Cerebellar cortex (tissue), 1 donor: ENCODE measurements at regions not wholly inside any gene's neighbourhood (a gene's known extent, or its start where the extent isn't known, plus 50 kb on each side); places are given as distances from the start of the nearest gene placed in this dataset.
"Not testable (repeated sequence)": the region's sequence is repeated elsewhere in the genome, so short reads cannot be mapped to it uniquely, and the experiment has no call there.

Source experiments
- DNase-seq: peaks from one replicate; pipeline ENCODE4 v3.0.0-alpha.2; 2015; ENCODE audit warnings: low spot score

- no peak for DNase-seq
These were observed 724.0 kb upstream of the ZNF608 start for GRCh38 chr5:125470280-125470902.

GRCh38 chr5:125476901-125477585, 730.6 kb upstream of the ZNF608 start:
- DNase-seq = no peak

GRCh38 chr5:125477586-125477975, 731.1 kb upstream of the ZNF608 start:
- no peak for DNase-seq

- DNase-seq = no peak
These were observed 732.2 kb upstream of the ZNF608 start for GRCh38 chr5:125478599-125478998.

- no peak for DNase-seq
These were observed 734.5 kb upstream of the ZNF608 start for GRCh38 chr5:125480911-125481310.

GRCh38 chr5:125481506-125482465, 735.3 kb upstream of the ZNF608 start:
- DNase-seq = peak; percentile 33

- DNase-seq = no peak
These were observed 737.2 kb upstream of the ZNF608 start for GRCh38 chr5:125483609-125484008.

GRCh38 chr5:125484272-125484741, 737.9 kb upstream of the ZNF608 start:
- peak; percentile 27 for DNase-seq

GRCh38 chr5:125484742-125485641, 738.6 kb upstream of the ZNF608 start:
- peak; percentile 72 for DNase-seq

- no peak for DNase-seq
These were observed 739.3 kb upstream of the ZNF608 start for GRCh38 chr5:125485771-125486170.

- DNase-seq = no peak
These were observed 740.2 kb upstream of the ZNF608 start for GRCh38 chr5:125486634-125487033.

GRCh38 chr5:125487231-125487630, 740.8 kb upstream of the ZNF608 start:
- no peak for DNase-seq

- not testable (repeated sequence) for DNase-seq
These were observed 741.2 kb upstream of the ZNF608 start for GRCh38 chr5:125487652-125488051.

- no peak for DNase-seq
These were observed 742.7 kb upstream of the ZNF608 start for GRCh38 chr5:125489146-125489545.

GRCh38 chr5:125491986-125492492, 745.6 kb upstream of the ZNF608 start:
- DNase-seq = no peak

- DNase-seq = no peak
These were observed 746.5 kb upstream of the ZNF608 start for GRCh38 chr5:125492977-125493376.

- no peak for DNase-seq
These were observed 750.0 kb upstream of the ZNF608 start for GRCh38 chr5:125496393-125496792.

- DNase-seq = no peak
These were observed 751.2 kb upstream of the ZNF608 start for GRCh38 chr5:125497651-125498050.

- DNase-seq = no peak
These were observed 753.3 kb upstream of the ZNF608 start for GRCh38 chr5:125499636-125500332.

GRCh38 chr5:125501396-125501795, 755.0 kb upstream of the ZNF608 start:
- no peak for DNase-seq

- DNase-seq = no peak
These were observed 757.5 kb upstream of the ZNF608 start for GRCh38 chr5:125503946-125504345.
